ENCODE measurements at regions not wholly inside any gene's neighbourhood (a gene's known extent, or its start where the extent isn't known, plus 50 kb on each side); places are given as distances from the start of the nearest gene placed in this dataset.

- intact Hi-C loops (cut with DNase I; ENCODE audit: low total_unique reads), result no loop called here
- H3K27ac ChIP-seq, result no peak overlapping the region
- no peaks in the 10 kb centered on the region for H3K9me3 ChIP-seq
- no peak for DNase-seq
- TF ChIP-seq EP300 (IDR thresholded peaks at IDR 0.05), result no peak
- TF ChIP-seq POLR2A (IDR thresholded peaks at IDR 0.05), result no peak
- TF ChIP-seq POLR2AphosphoS5 (IDR thresholded peaks at IDR 0.05), result no peak
- H3K4me3 ChIP-seq, result no peak overlapping the region
- WGBS, 5 donors, result 81 to 96% (median 85%) methylated on average over 10 to 11 of the region's 11 CpGs
- no peaks in the 10 kb centered on the region for H3K36me3 ChIP-seq
- no peaks in the 10 kb centered on the region for H3K4me1 ChIP-seq
- H3K27me3 ChIP-seq, result peaks cover 0 to 28% (median 0%) of the 10 kb centered on the region in 3 donors
Measured at GRCh38 chr3:44013967-44014366, 227.7 kb upstream of the TOPAZ1 start.

- Histone ChIP-seq H3K36me3 (no peaks in the 10 kb centered on the region), H3K4me3 (no peak overlapping the region), H3K27ac (no peak overlapping the region), H3K4me1 (no peaks in the 10 kb centered on the region), H3K27me3 (peaks cover 0 to 35% (median 0%) of the 10 kb centered on the region in 3 donors), H3K9me3 (no peaks in the 10 kb centered on the region)
- WGBS, 5 donors, result 82 to 93% (median 86%) methylated on average over 3 of the region's 3 CpGs
- DNase-seq, result no peak
- intact Hi-C loops (cut with DNase I; ENCODE audit: low total_unique reads), result no loop called here
- TF ChIP-seq POLR2A (IDR thresholded peaks at IDR 0.05) (no peak), POLR2AphosphoS5 (IDR thresholded peaks at IDR 0.05) (no peak), CTCF (IDR thresholded peaks at IDR 0.05) (no peak)
Measured at GRCh38 chr3:44015170-44015569, 226.5 kb upstream of the TOPAZ1 start.

- intact Hi-C loops (cut with DNase I; ENCODE audit: low total_unique reads), result no loop called here
- H3K4me3 ChIP-seq, result no peak overlapping the region
- H3K9me3 ChIP-seq, result no peaks in the 10 kb centered on the region
- TF ChIP-seq POLR2AphosphoS5 (IDR thresholded peaks at IDR 0.05), result no peak
- no peak for TF ChIP-seq POLR2A (IDR thresholded peaks at IDR 0.05)
- no peak for TF ChIP-seq EP300 (IDR thresholded peaks at IDR 0.05)
- no peak for TF ChIP-seq CTCF (IDR thresholded peaks at IDR 0.05)
- WGBS, 5 donors, result 61 to 86% (median 78%) methylated on average over 3 of the region's 3 CpGs
- no peak for DNase-seq
- peaks cover 2 to 35% (median 12%) of the 10 kb centered on the region in 3 donors for H3K27me3 ChIP-seq
- H3K27ac ChIP-seq, result no peak overlapping the region
- H3K36me3 ChIP-seq, result no peaks in the 10 kb centered on the region
- H3K4me1 ChIP-seq, result peaks cover 0 to 3% (median 2%) of the 10 kb centered on the region in 4 donors
Measured at GRCh38 chr3:44016818-44017217, 224.9 kb upstream of the TOPAZ1 start.

GRCh38 chr3:44018926-44019325 is 222.8 kb upstream of the TOPAZ1 start:
- no peaks in the 10 kb centered on the region for H3K9me3 ChIP-seq
- 82 to 90% (median 88%) methylated on average over 9 of the region's 9 CpGs for WGBS, 5 donors
- peaks cover 6 to 44% (median 18%) of the 10 kb centered on the region in 3 donors for H3K27me3 ChIP-seq
- no peak overlapping the region for H3K27ac ChIP-seq
- H3K36me3 ChIP-seq, result no peaks in the 10 kb centered on the region
- no peak for DNase-seq
- no peak for TF ChIP-seq POLR2AphosphoS5 (IDR thresholded peaks at IDR 0.05)
- no peak for TF ChIP-seq POLR2A (IDR thresholded peaks at IDR 0.05)
- no peak for TF ChIP-seq EP300 (IDR thresholded peaks at IDR 0.05)
- no peak for TF ChIP-seq CTCF (IDR thresholded peaks at IDR 0.05)
- H3K4me1 ChIP-seq, result peaks cover 0 to 10% (median 7%) of the 10 kb centered on the region in 4 donors
- intact Hi-C loops (cut with DNase I; ENCODE audit: low total_unique reads), result no loop called here
- H3K4me3 ChIP-seq, result no peak overlapping the region

GRCh38 chr3:44019736-44020135 is 221.9 kb upstream of the TOPAZ1 start:
- Histone ChIP-seq H3K27ac (no peak overlapping the region), H3K27me3 (peaks cover 6 to 52% (median 18%) of the 10 kb centered on the region in 3 donors), H3K4me3 (no peak overlapping the region), H3K9me3 (no peaks in the 10 kb centered on the region), H3K4me1 (peaks cover 0 to 10% (median 7%) of the 10 kb centered on the region in 4 donors), H3K36me3 (no peaks in the 10 kb centered on the region)
- TF ChIP-seq POLR2AphosphoS5 (IDR thresholded peaks at IDR 0.05), result no peak
- no peak for DNase-seq
- 47 to 69% (median 64%) methylated on average over 7 of the region's 7 CpGs for WGBS, 5 donors
- intact Hi-C loops (cut with DNase I; ENCODE audit: low total_unique reads), result no loop called here

Measured in stomach (tissue), 8 donors.